ENCODE measurements at regions not wholly inside any gene's neighbourhood (a gene's known extent, or its start where the extent isn't known, plus 50 kb on each side); places are given as distances from the start of the nearest gene placed in this dataset.

GRCh38 chr4:153127760-153128494 lies 76.3 kb upstream of the TRIM2 start:
- H3K4me1 ChIP-seq (ENCODE audit: insufficient read depth, low read length), result peaks cover 5% of the 10 kb centered on the region
- H3K27ac ChIP-seq (ENCODE audit: low read length), result no peak overlapping the region
- ATAC-seq (ENCODE audit: insufficient read depth, low read depth), result peak; percentile 95
- no peaks in the 10 kb centered on the region for H3K79me2 ChIP-seq (ENCODE audit: insufficient read depth, low read length)
- H4K20me1 ChIP-seq (ENCODE audit: insufficient read depth, low read length), result no peaks in the 10 kb centered on the region
- TF ChIP-seq CTCF (IDR thresholded peaks at IDR 0.05; ENCODE audit: borderline replicate concordance, extremely low read depth, low read length, poor library complexity, severe bottlenecking) (peak; percentile 88), EZH2 (IDR thresholded peaks at IDR 0.05; ENCODE audit: borderline replicate concordance, low read depth, low read length, severe bottlenecking) (no peak)
- H2AFZ ChIP-seq (ENCODE audit: low read depth, low read length), result peak overlapping the region; percentile 77
- H3K9ac ChIP-seq (ENCODE audit: low read depth, low read length), result peak overlapping the region; percentile 7; the same call in 1 of the 2 replicates
- H3K27me3 ChIP-seq (ENCODE audit: insufficient read depth, low read length, poor library complexity), result no peaks in the 10 kb centered on the region
- H3K4me3 ChIP-seq (ENCODE audit: low read depth in 1 of 2, low read length in 2 of 2), result no peak overlapping the region
- peak; percentile 85 for DNase-seq
- no peaks in the 10 kb centered on the region for H3K36me3 ChIP-seq (ENCODE audit: insufficient read depth, low read length)
- peak overlapping the region; percentile 52 for H3K4me2 ChIP-seq (ENCODE audit: insufficient read depth, low read length)
- no peaks in the 10 kb centered on the region for H3K9me3 ChIP-seq (ENCODE audit: insufficient read depth, low read length, severe bottlenecking)

GRCh38 chr4:153131596-153131995 lies 72.6 kb upstream of the TRIM2 start:
- Histone ChIP-seq H3K9ac (ENCODE audit: low read depth, low read length) (no peak overlapping the region), H3K4me2 (ENCODE audit: insufficient read depth, low read length) (no peak overlapping the region), H2AFZ (ENCODE audit: low read depth, low read length) (no peak overlapping the region), H3K4me1 (ENCODE audit: insufficient read depth, low read length) (peaks cover 5% of the 10 kb centered on the region), H3K4me3 (ENCODE audit: low read depth in 1 of 2, low read length in 2 of 2) (no peak overlapping the region), H3K27ac (ENCODE audit: low read length) (no peak overlapping the region), H4K20me1 (ENCODE audit: insufficient read depth, low read length) (no peaks in the 10 kb centered on the region), H3K9me3 (ENCODE audit: insufficient read depth, low read length, severe bottlenecking) (no peaks in the 10 kb centered on the region), H3K36me3 (ENCODE audit: insufficient read depth, low read length) (no peaks in the 10 kb centered on the region), H3K79me2 (ENCODE audit: insufficient read depth, low read length) (no peaks in the 10 kb centered on the region), H3K27me3 (ENCODE audit: insufficient read depth, low read length, poor library complexity) (no peaks in the 10 kb centered on the region)
- DNase-seq, result no peak
- TF ChIP-seq EZH2 (IDR thresholded peaks at IDR 0.05; ENCODE audit: borderline replicate concordance, low read depth, low read length, severe bottlenecking) (no peak), CTCF (IDR thresholded peaks at IDR 0.05; ENCODE audit: borderline replicate concordance, extremely low read depth, low read length, poor library complexity, severe bottlenecking) (peak; percentile 29)
- ATAC-seq (ENCODE audit: insufficient read depth, low read depth), result no peak

GRCh38 chr4:153137159-153137558 lies 67.1 kb upstream of the TRIM2 start:
- Histone ChIP-seq H4K20me1 (ENCODE audit: insufficient read depth, low read length) (no peaks in the 10 kb centered on the region), H3K36me3 (ENCODE audit: insufficient read depth, low read length) (no peaks in the 10 kb centered on the region), H3K27ac (ENCODE audit: low read length) (no peak overlapping the region), H3K9me3 (ENCODE audit: insufficient read depth, low read length, severe bottlenecking) (no peaks in the 10 kb centered on the region), H2AFZ (ENCODE audit: low read depth, low read length) (no peak overlapping the region), H3K4me3 (ENCODE audit: low read depth in 1 of 2, low read length in 2 of 2) (no peak overlapping the region), H3K4me1 (ENCODE audit: insufficient read depth, low read length) (no peaks in the 10 kb centered on the region; the same call in 1 of the 2 replicates), H3K9ac (ENCODE audit: low read depth, low read length) (no peak overlapping the region), H3K79me2 (ENCODE audit: insufficient read depth, low read length) (no peaks in the 10 kb centered on the region), H3K27me3 (ENCODE audit: insufficient read depth, low read length, poor library complexity) (no peaks in the 10 kb centered on the region), H3K4me2 (ENCODE audit: insufficient read depth, low read length) (no peak overlapping the region)
- no peak for TF ChIP-seq CTCF (IDR thresholded peaks at IDR 0.05; ENCODE audit: borderline replicate concordance, extremely low read depth, low read length, poor library complexity, severe bottlenecking)
- TF ChIP-seq EZH2 (IDR thresholded peaks at IDR 0.05; ENCODE audit: borderline replicate concordance, low read depth, low read length, severe bottlenecking), result no peak
- no peak for ATAC-seq (ENCODE audit: insufficient read depth, low read depth)
- no peak for DNase-seq
